ENCODE measurements at regions not wholly inside any gene's neighbourhood (a gene's known extent, or its start where the extent isn't known, plus 50 kb on each side); places are given as distances from the start of the nearest gene placed in this dataset.

DNA sequence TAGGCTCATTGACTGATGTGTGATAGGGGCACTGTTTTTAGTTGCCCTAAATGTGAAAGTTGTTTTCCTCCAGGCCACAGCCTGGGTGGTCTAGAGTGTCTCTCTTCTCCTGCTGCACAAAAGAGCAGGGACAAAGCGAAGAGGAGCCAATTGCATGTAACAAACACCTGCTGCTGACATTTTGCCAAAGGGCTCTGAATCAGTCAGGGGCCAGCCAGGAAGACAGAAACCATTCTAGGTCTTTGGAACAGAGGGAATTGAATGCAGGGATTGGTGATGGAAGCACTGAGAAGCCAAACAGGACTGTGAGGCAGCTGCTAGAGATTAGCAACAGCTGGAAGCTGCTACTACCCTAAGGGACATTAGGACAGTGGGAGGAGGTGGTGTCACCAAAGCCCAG is 185.3 kb upstream of the POU3F1 start:
- Histone ChIP-seq H3K36me3 (ENCODE audit: control insufficient read depth in 2 of 2, extremely low read depth in 1 of 2, insufficient read depth in 2 of 2, low read length in 2 of 2) (no peaks in the 10 kb centered on the region), H3K9me3 (replicated peaks; ENCODE audit: control insufficient read depth, insufficient read depth, low read length) (no peaks in the 10 kb centered on the region), H3K9ac (replicated peaks; ENCODE audit: extremely low read depth, insufficient read depth, low read length) (no peak overlapping the region), H3K9me1 (replicated peaks; ENCODE audit: control insufficient read depth, extremely low read depth, insufficient read depth, low read length) (no peaks in the 10 kb centered on the region), H3K4me2 (ENCODE audit: insufficient read depth, low read length) (no peak overlapping the region), H3K27ac (ENCODE audit: insufficient read depth, low read depth, low read length) (no peak overlapping the region), H3K27me3 (ENCODE audit: control insufficient read depth in 2 of 2, insufficient read depth in 2 of 2, low read length in 2 of 2) (peaks cover 3 to 6% of the 10 kb centered on the region in 2 experiments), H3K4me3 (replicated peaks in 1 of 3; ENCODE audit: insufficient read depth in 1 of 3, low read depth in 1 of 3, low read length in 3 of 3) (no peak overlapping the region), H3K4me1 (ENCODE audit: control insufficient read depth, extremely low read depth, insufficient read depth, low read length) (no peaks in the 10 kb centered on the region), H4K20me1 (replicated peaks; ENCODE audit: control insufficient read depth, extremely low read depth, insufficient read depth, low read length) (no peaks in the 10 kb centered on the region), H3K79me2 (ENCODE audit: control insufficient read depth, insufficient read depth, low read length) (no peaks in the 10 kb centered on the region), H2AFZ (ENCODE audit: low read depth, low read length) (no peak overlapping the region)
- dilution Hi-C loops (cut with MboI; ENCODE audit: extremely low pct_ligation_motif_present, low sequenced_read_pairs) (no loop called here), intact Hi-C loops (cut with micrococcal nuclease) (no loop called here)
- BruUV-seq (replicated peaks), result no TSS peak
- ChIA-PET CTCF (no interaction called here), POLR2A (no interaction called here)
- no peak for TF ChIP-seq POLR2AphosphoS5 (IDR thresholded peaks at IDR 0.05; ENCODE audit: insufficient read depth, low read depth, low read length)
- no peak for TF ChIP-seq EZH2 (IDR thresholded peaks at IDR 0.05; ENCODE audit: borderline replicate concordance, low read depth, low read length, severe bottlenecking)
- no peak for TF ChIP-seq CTCF (IDR thresholded peaks at IDR 0.05; ENCODE audit: extremely low read depth in 1 of 2, insufficient read depth in 1 of 2, low read depth in 1 of 2, low read length in 2 of 2)
- no peak for TF ChIP-seq FOS (IDR thresholded peaks at IDR 0.05; ENCODE audit: borderline replicate concordance, insufficient read depth, low read length)
- TF ChIP-seq MYC (IDR thresholded peaks at IDR 0.05; ENCODE audit: low read depth, low read length), result no peak
- no peak for TF ChIP-seq GATA2 (IDR thresholded peaks at IDR 0.05; ENCODE audit: insufficient read depth, insufficient read length, low read depth, low read length)
- no peak for TF ChIP-seq JUN (IDR thresholded peaks at IDR 0.05; ENCODE audit: borderline replicate concordance, insufficient read depth, insufficient read length, low read depth)
- no peak for TF ChIP-seq POLR2A (IDR thresholded peaks at IDR 0.05; ENCODE audit: low read depth, low read length)
- no peak for TF ChIP-seq MAX (IDR thresholded peaks at IDR 0.05; ENCODE audit: insufficient read depth, insufficient read length)
- DNase-seq (ENCODE audit: low read depth, low spot score) (no peak), FAIRE-seq (no peak)
